DMS79 (cell line): ENCODE measurements at regions not wholly inside any gene's neighbourhood (a gene's known extent, or its start where the extent isn't known, plus 50 kb on each side); places are given as distances from the start of the nearest gene placed in this dataset.

Source experiments
- DNase-seq: peaks from one replicate; lab custom pipeline; 2025; lab: John Stamatoyannopoulos, UW

DNA sequence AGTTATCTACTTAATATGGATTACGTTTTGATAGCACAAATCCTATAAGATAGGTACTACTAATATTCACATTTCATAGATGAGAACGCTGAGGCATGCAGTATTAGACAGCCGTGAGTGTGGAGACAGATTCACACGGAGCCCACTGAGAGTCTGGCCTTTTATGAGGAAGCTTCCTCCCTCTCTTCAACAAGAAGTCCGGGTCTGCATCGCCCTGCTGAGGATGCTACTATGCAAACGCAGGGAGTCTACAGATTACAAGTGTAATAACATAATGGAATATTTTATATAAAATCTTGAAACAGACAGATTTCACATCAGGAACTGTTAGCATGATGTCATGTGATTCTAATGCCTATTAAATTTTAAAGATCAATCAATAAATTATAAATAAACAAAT, 255.9 kb upstream of the GLI3 start:
- DNase-seq, result no peak

- no peak for DNase-seq
Observed at GRCh38 chr7:42491106-42491505, 254.1 kb upstream of the GLI3 start.

- DNase-seq, result no peak
Observed at GRCh38 chr7:42489299-42489698, 252.3 kb upstream of the GLI3 start.

DNA sequence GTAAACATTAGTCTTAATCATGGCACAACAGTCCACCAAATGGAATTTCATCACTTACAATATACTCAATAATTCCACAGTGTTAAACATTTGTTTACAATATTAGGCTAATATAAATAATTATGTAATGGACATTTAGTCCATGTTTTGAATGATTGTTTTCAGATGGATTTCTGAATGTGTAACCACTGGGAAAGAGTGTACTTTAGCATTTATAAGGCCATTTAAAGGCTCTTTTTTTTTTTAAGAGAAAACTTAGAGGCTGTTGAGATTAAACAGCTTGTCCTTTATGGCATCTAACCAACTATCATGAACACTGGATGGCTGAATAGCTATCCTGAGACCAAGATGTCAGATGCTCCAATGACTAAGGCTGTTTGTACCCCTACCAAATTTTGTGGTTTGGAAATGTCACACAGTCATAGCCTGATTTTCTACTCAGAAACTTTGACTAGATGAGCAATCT, 248.3 kb upstream of the GLI3 start:
- no peak for DNase-seq

GRCh38 chr7:42483886-42484285, 246.9 kb upstream of the GLI3 start:
- no peak for DNase-seq

- DNase-seq, result no peak
Observed at GRCh38 chr7:42479816-42480633, 243.0 kb upstream of the GLI3 start.

DNA sequence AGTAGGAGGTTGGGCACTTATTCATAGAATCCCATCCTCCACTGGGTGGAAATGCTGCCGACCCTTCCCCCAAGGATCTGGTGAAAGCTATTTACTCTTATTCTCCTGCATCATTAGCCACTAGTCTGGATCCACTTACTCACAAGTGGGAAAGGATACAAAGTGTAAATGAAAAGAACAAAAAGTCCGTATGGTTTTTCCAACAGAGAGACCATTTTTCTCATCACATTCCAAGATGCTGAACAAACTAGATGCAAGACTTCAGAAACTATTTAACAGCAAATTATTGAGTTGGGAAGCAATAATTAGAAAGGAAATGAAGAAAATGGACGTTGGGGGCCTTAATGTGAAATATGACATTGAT, 242.4 kb upstream of the GLI3 start:
- no peak for DNase-seq

GRCh38 chr7:42478717-42479116, 241.7 kb upstream of the GLI3 start:
- DNase-seq, result no peak

GRCh38 chr7:42476255-42476654, 239.2 kb upstream of the GLI3 start:
- DNase-seq, result no peak

GRCh38 chr7:42475082-42475481, 238.1 kb upstream of the GLI3 start:
- DNase-seq, result no peak

- no peak for DNase-seq
Observed at GRCh38 chr7:42473099-42473498, 236.1 kb upstream of the GLI3 start.

- no peak for DNase-seq
Observed at GRCh38 chr7:42471573-42472174, 234.7 kb upstream of the GLI3 start.

- no peak for DNase-seq
Observed at GRCh38 chr7:42469341-42469740, 232.3 kb upstream of the GLI3 start.

- no peak for DNase-seq
Observed at GRCh38 chr7:42468471-42468870, 231.5 kb upstream of the GLI3 start.

DNA sequence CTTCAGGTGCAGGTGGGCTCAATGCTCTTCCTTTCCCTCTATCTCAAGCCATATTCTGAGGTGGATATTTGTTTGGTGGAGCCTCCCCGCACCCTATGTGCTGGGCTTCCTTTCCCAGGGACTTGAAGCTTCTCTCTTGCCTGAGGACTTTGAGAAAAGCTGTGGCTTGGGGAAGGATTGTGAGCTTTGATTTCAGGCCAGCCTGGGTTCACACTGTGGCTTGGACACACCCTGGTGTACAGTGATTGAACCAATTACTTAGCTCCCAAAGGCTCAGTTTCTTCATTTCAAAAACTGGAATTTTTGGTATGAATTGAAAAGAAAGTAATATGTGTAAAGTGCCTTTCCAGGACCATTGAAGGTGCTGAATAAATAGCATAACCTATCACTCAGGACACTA, 224.5 kb upstream of the GLI3 start:
- DNase-seq, result no peak

DNA sequence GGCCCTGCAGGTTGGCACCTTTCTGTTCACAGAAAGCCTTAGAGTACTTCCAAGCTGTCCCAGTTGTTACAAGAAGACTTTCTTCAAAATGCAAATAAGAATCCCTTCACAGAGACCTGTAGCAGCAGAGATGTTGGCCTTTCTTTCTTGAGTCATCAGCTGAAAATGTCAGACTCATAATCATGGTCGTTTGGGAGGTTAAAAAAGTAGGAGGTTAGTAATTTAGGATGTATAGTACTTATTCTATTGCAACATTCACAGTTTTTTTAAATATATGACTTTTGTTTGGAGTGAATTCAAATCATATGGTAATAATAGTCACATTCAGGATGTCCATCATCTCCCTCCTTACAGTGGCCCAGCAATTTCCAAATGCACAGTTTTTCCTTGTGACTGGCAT, 223.9 kb upstream of the GLI3 start:
- no peak for DNase-seq

DNA sequence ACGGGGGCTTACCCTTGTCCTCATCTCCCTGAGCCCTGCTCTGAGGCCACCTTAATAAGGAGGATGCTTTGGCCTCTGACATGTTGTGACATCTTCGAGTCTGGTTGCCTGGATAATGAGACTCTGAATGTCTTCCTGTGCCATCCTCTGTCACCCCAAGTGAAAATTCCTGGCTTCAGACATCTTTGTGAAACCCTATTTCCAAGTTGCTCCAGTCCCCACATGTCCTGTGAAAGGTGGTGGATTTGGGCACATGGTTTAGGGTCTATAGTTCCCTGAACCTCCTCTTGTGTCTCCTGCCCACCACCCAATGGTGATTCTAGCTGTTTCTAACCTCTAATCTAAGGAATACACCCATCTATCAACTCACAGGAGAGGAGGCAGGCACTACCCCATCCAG, 223.1 kb upstream of the GLI3 start:
- DNase-seq, result no peak

GRCh38 chr7:42457663-42458062, 220.7 kb upstream of the GLI3 start:
- DNase-seq, result no peak

- DNase-seq, result no peak
Observed at GRCh38 chr7:42456756-42457276, 219.8 kb upstream of the GLI3 start.

GRCh38 chr7:42456267-42456666, 219.3 kb upstream of the GLI3 start:
- DNase-seq, result no peak

DNA sequence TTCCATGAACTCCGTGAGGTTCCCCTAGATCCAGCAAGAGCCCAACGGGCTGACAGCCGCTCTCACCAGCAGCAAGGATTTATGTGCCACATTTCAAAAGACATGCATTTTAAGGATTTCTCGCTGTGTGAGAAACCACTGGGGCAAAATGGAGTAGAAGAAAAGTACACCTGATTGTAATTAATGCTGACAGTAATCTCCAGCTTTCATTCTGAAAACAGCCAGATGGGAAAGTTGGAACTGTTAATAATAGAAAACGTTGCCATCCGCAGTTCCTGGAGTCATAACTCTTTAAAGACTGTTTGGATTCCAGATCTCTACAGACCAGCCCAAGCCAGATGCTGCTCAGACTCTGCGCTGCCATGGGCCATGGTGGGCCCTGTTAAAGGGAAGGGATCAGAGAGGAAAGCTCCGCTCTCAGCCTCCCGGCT, 216.9 kb upstream of the GLI3 start:
- no peak for DNase-seq

- DNase-seq, result no peak
Observed at GRCh38 chr7:42452356-42452755, 215.3 kb upstream of the GLI3 start.

GRCh38 chr7:42449431-42449830, 212.4 kb upstream of the GLI3 start:
- DNase-seq, result no peak

DNA sequence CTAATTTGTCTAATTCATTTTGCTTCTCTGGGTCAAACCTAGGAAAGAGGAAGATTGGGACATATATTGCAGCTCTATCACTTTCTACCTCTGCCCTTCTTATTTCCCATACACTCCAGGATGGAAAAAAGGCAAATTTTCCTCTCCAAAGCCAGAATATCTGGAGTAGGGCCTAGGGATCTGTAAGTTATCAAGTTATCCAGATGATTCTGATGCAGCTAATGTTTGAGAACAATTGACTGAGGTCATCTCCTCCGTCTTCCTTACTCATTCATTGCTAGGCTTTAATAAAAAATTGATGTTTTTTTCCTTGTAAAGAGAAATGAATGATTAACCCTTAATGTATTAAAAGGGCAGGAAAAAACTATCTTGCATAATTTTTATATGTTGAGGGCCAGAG, 211.9 kb upstream of the GLI3 start:
- DNase-seq, result no peak
